ENCODE measurements at regions not wholly inside any gene's neighbourhood (a gene's known extent, or its start where the extent isn't known, plus 50 kb on each side); places are given as distances from the start of the nearest gene placed in this dataset.
"Not testable (repeated sequence)": the region's sequence is repeated elsewhere in the genome, so short reads cannot be mapped to it uniquely, and the experiment has no call there.

GRCh38 chr1:115506924-115507589 is 134.7 kb upstream of the VANGL1 start:
- Histone ChIP-seq H3K36me3 (ENCODE audit: insufficient read depth, low read length) (no peaks in the 10 kb centered on the region), H3K9me3 (ENCODE audit: low read depth, low read length) (no peaks in the 10 kb centered on the region), H3K9ac (ENCODE audit: insufficient read length) (no peak overlapping the region), H3K4me3 (no peak overlapping the region), H3K27ac (no peak overlapping the region)
- TF ChIP-seq EZH2 (IDR thresholded peaks at IDR 0.05): no peak
- TF ChIP-seq FOXP2 (optimal IDR thresholded peaks at IDR 0.05; ENCODE audit: control extremely low read depth, extremely low read length, insufficient read depth): no peak
- TF ChIP-seq POLR2AphosphoS5 (IDR thresholded peaks at IDR 0.05; ENCODE audit: borderline replicate concordance, low read depth, low read length): no peak
- no peak for DNase-seq (ENCODE audit: low read depth, low spot score)

DNA sequence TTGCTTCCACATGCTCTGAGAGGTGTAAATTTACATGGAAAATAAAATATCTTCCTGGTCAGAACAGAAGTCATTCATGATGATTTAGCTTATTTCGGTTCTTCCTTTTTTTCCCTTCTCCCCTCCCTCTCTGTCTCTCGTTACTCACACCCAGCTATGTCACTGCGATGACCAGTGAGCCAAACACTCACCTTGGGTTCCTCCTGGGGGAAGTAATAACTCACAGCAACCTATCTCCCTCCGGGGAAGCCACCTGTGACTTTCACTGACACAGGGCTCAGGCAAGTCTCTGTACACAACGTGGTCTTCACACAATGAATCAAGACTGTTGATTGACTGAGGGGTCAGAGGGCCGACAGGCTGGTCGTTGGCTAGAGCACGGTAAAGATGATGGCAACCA is 135.3 kb upstream of the VANGL1 start:
- TF ChIP-seq FOXP2 (optimal IDR thresholded peaks at IDR 0.05; ENCODE audit: control extremely low read depth, extremely low read length, insufficient read depth): no peak
- no peak for TF ChIP-seq EZH2 (IDR thresholded peaks at IDR 0.05)
- no peak for TF ChIP-seq POLR2AphosphoS5 (IDR thresholded peaks at IDR 0.05; ENCODE audit: borderline replicate concordance, low read depth, low read length)
- Histone ChIP-seq H3K9me3 (ENCODE audit: low read depth, low read length) (no peaks in the 10 kb centered on the region), H3K4me3 (no peak overlapping the region), H3K36me3 (ENCODE audit: insufficient read depth, low read length) (no peaks in the 10 kb centered on the region), H3K27ac (no peak overlapping the region), H3K9ac (ENCODE audit: insufficient read length) (no peak overlapping the region)
- DNase-seq (ENCODE audit: low read depth, low spot score): no peak

GRCh38 chr1:115505148-115505571 is 136.6 kb upstream of the VANGL1 start:
- H3K36me3 ChIP-seq (ENCODE audit: insufficient read depth, low read length): no peaks in the 10 kb centered on the region
- no peak overlapping the region for H3K4me3 ChIP-seq
- no peak overlapping the region for H3K27ac ChIP-seq
- no peak for TF ChIP-seq EZH2 (IDR thresholded peaks at IDR 0.05)
- no peak for TF ChIP-seq POLR2AphosphoS5 (IDR thresholded peaks at IDR 0.05; ENCODE audit: borderline replicate concordance, low read depth, low read length)
- H3K9me3 ChIP-seq (ENCODE audit: low read depth, low read length): no peaks in the 10 kb centered on the region
- no peak for DNase-seq (ENCODE audit: low read depth, low spot score)
- no peak overlapping the region for H3K9ac ChIP-seq (ENCODE audit: insufficient read length)

GRCh38 chr1:115502183-115502582 is 139.6 kb upstream of the VANGL1 start:
- not testable (repeated sequence) for H3K36me3 ChIP-seq (ENCODE audit: insufficient read depth, low read length); DNase-seq (ENCODE audit: low read depth, low spot score); H3K27ac ChIP-seq; H3K4me3 ChIP-seq; H3K9ac ChIP-seq (ENCODE audit: insufficient read length); H3K9me3 ChIP-seq (ENCODE audit: low read depth, low read length)

GRCh38 chr1:115501476-115501875 is 140.3 kb upstream of the VANGL1 start:
- H3K4me3 ChIP-seq: no peak overlapping the region
- no peak overlapping the region for H3K27ac ChIP-seq
- H3K9me3 ChIP-seq (ENCODE audit: low read depth, low read length): no peaks in the 10 kb centered on the region
- TF ChIP-seq FOXP2 (optimal IDR thresholded peaks at IDR 0.05; ENCODE audit: control extremely low read depth, extremely low read length, insufficient read depth) (no peak), POLR2AphosphoS5 (IDR thresholded peaks at IDR 0.05; ENCODE audit: borderline replicate concordance, low read depth, low read length) (no peak), EZH2 (IDR thresholded peaks at IDR 0.05) (no peak)
- DNase-seq (ENCODE audit: low read depth, low spot score): no peak
- no peak overlapping the region for H3K9ac ChIP-seq (ENCODE audit: insufficient read length)
- H3K36me3 ChIP-seq (ENCODE audit: insufficient read depth, low read length): no peaks in the 10 kb centered on the region

DNA sequence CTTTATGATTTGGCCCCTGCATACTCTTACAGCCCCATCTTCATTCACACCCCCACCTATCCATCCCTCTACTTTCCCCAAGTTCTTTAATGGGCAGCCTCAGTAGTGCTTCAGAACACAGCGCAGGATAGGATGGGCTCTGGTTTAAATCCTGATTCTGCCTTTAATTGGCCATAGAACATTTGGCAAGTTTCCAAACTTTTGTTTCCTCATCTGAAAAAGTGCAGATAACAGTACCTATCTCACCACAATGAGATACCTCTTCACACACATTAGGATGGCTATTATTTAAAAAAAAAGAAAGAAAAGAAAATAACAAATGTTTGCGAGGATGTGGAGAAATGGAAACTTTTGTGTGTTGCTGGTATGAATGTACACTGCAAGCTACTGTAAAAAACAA is 142.5 kb upstream of the VANGL1 start:
- Histone ChIP-seq H3K27ac (no peak overlapping the region), H3K9ac (ENCODE audit: insufficient read length) (no peak overlapping the region), H3K4me3 (no peak overlapping the region), H3K36me3 (ENCODE audit: insufficient read depth, low read length) (no peaks in the 10 kb centered on the region), H3K9me3 (ENCODE audit: low read depth, low read length) (no peaks in the 10 kb centered on the region)
- no peak for TF ChIP-seq EZH2 (IDR thresholded peaks at IDR 0.05)
- no peak for TF ChIP-seq FOXP2 (optimal IDR thresholded peaks at IDR 0.05; ENCODE audit: control extremely low read depth, extremely low read length, insufficient read depth)
- TF ChIP-seq POLR2AphosphoS5 (IDR thresholded peaks at IDR 0.05; ENCODE audit: borderline replicate concordance, low read depth, low read length): no peak
- DNase-seq (ENCODE audit: low read depth, low spot score): no peak

DNA sequence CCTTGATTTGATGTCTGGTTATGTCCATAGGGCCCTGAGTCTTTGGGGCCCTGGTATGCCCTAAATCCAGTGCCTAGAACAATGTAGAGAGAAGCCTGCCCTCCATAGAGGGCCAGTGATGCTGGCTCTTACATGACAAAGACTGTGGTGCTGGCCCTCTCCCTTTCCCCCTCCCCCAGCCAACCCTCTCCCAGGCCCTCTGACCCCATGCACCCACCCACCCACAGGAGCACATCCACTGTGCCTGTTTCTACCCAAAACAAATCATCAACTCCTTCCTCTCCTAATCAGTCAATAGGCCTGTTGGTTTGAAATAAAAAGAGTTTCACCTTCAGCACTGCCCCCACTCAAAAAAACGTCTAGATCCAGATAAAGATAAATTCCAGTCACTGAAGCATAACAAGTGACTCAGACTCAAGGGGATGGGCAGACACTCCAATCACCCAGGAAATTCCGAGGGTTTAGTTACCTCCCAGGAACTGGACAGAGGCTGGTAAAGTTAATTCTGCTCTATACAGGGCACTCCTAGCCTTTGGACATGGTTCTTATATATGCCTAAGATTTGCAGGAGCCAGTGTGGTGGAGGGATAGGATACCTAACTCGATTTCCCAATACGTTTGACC is 144.8 kb upstream of the VANGL1 start:
- no peak for DNase-seq (ENCODE audit: low read depth, low spot score)

GRCh38 chr1:115495625-115496024 is 146.1 kb upstream of the VANGL1 start:
- H3K9ac ChIP-seq (ENCODE audit: insufficient read length): no peak overlapping the region
- TF ChIP-seq FOXP2 (optimal IDR thresholded peaks at IDR 0.05; ENCODE audit: control extremely low read depth, extremely low read length, insufficient read depth) (no peak), POLR2AphosphoS5 (IDR thresholded peaks at IDR 0.05; ENCODE audit: borderline replicate concordance, low read depth, low read length) (no peak), EZH2 (IDR thresholded peaks at IDR 0.05) (no peak)
- H3K27ac ChIP-seq: no peak overlapping the region
- H3K4me3 ChIP-seq: no peak overlapping the region
- H3K36me3 ChIP-seq (ENCODE audit: insufficient read depth, low read length): no peaks in the 10 kb centered on the region
- no peak for DNase-seq (ENCODE audit: low read depth, low spot score)
- H3K9me3 ChIP-seq (ENCODE audit: low read depth, low read length): no peaks in the 10 kb centered on the region

More for the DNA sequence above, 144.8 kb upstream of the VANGL1 start:
- no peak overlapping the region for H3K4me3 ChIP-seq
- no peaks in the 10 kb centered on the region for H3K36me3 ChIP-seq (ENCODE audit: insufficient read depth, low read length)
- TF ChIP-seq FOXP2 (optimal IDR thresholded peaks at IDR 0.05; ENCODE audit: control extremely low read depth, extremely low read length, insufficient read depth): no peak
- no peak for TF ChIP-seq POLR2AphosphoS5 (IDR thresholded peaks at IDR 0.05; ENCODE audit: borderline replicate concordance, low read depth, low read length)
- no peak for TF ChIP-seq EZH2 (IDR thresholded peaks at IDR 0.05)
- no peak overlapping the region for H3K9ac ChIP-seq (ENCODE audit: insufficient read length)
- no peak overlapping the region for H3K27ac ChIP-seq
- H3K9me3 ChIP-seq (ENCODE audit: low read depth, low read length): no peaks in the 10 kb centered on the region

DNA sequence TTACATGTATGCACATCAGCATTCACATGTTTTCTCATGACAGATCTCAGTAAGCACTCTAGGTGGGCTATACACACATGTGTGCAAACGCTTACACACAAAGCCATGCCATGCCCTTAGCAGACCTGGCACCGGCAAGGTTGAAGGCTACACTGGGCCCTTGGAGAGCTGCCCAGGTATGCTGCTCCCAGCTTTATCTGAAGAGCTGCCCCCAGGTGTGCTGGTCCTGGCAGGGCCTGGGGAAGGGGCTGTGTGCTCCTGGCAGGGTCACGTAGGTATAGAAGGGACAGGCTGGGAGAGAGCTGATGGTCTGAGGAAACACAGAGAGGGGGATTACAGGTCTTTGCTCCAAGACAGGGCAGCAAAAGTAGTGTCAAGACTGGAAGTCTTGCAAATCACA is 146.7 kb upstream of the VANGL1 start:
- H3K36me3 ChIP-seq (ENCODE audit: insufficient read depth, low read length): no peaks in the 10 kb centered on the region
- TF ChIP-seq EZH2 (IDR thresholded peaks at IDR 0.05): no peak
- no peak for TF ChIP-seq POLR2AphosphoS5 (IDR thresholded peaks at IDR 0.05; ENCODE audit: borderline replicate concordance, low read depth, low read length)
- H3K27ac ChIP-seq: no peak overlapping the region
- no peak overlapping the region for H3K9ac ChIP-seq (ENCODE audit: insufficient read length)
- no peak overlapping the region for H3K4me3 ChIP-seq
- no peaks in the 10 kb centered on the region for H3K9me3 ChIP-seq (ENCODE audit: low read depth, low read length)
- DNase-seq (ENCODE audit: low read depth, low spot score): no peak
